ENCODE measurements at regions not wholly inside any gene's neighbourhood (a gene's known extent, or its start where the extent isn't known, plus 50 kb on each side); places are given as distances from the start of the nearest gene placed in this dataset.
"Not testable (repeated sequence)": the region's sequence is repeated elsewhere in the genome, so short reads cannot be mapped to it uniquely, and the experiment has no call there.

GRCh38 chr6:118367314-118367713, 180.8 kb upstream of the PLN start:
- H3K27ac ChIP-seq (ENCODE audit: low read length) = no peak overlapping the region
- no peaks in the 10 kb centered on the region for H3K4me1 ChIP-seq (ENCODE audit: control insufficient read depth in 1 of 2, insufficient read depth in 2 of 2, low read length in 2 of 2)
- no peak overlapping the region for H3K4me3 ChIP-seq (ENCODE audit: low read depth in 1 of 2, low read length in 2 of 2)
- no peaks in the 10 kb centered on the region for H3K9me3 ChIP-seq (ENCODE audit: control insufficient read depth in 1 of 2, low read length in 2 of 2)
- no peaks in the 10 kb centered on the region for H3K27me3 ChIP-seq (ENCODE audit: low read depth, low read length)
- no peaks in the 10 kb centered on the region for H3K36me3 ChIP-seq (ENCODE audit: control insufficient read depth in 1 of 2, insufficient read depth in 2 of 2, low read length in 2 of 2)

- Histone ChIP-seq H3K9me3 (ENCODE audit: control insufficient read depth in 1 of 2, low read length in 2 of 2) (no peaks in the 10 kb centered on the region), H3K27me3 (ENCODE audit: low read depth, low read length) (no peaks in the 10 kb centered on the region), H3K27ac (ENCODE audit: low read length) (no peak overlapping the region), H3K4me1 (ENCODE audit: control insufficient read depth in 1 of 2, insufficient read depth in 2 of 2, low read length in 2 of 2) (no peaks in the 10 kb centered on the region), H3K36me3 (ENCODE audit: control insufficient read depth in 1 of 2, insufficient read depth in 2 of 2, low read length in 2 of 2) (no peaks in the 10 kb centered on the region), H3K4me3 (ENCODE audit: low read depth in 1 of 2, low read length in 2 of 2) (no peak overlapping the region)
These were observed 177.4 kb upstream of the PLN start for GRCh38 chr6:118370722-118371121.

GRCh38 chr6:118371955-118372354, 176.1 kb upstream of the PLN start:
- Histone ChIP-seq H3K36me3 (ENCODE audit: control insufficient read depth in 1 of 2, insufficient read depth in 2 of 2, low read length in 2 of 2) (no peaks in the 10 kb centered on the region), H3K27ac (ENCODE audit: low read length) (no peak overlapping the region), H3K9me3 (ENCODE audit: control insufficient read depth in 1 of 2, low read length in 2 of 2) (no peaks in the 10 kb centered on the region), H3K4me3 (ENCODE audit: low read depth in 1 of 2, low read length in 2 of 2) (no peak overlapping the region), H3K27me3 (ENCODE audit: low read depth, low read length) (no peaks in the 10 kb centered on the region), H3K4me1 (ENCODE audit: control insufficient read depth in 1 of 2, insufficient read depth in 2 of 2, low read length in 2 of 2) (no peaks in the 10 kb centered on the region)

- Histone ChIP-seq H3K4me1 (ENCODE audit: control insufficient read depth in 1 of 2, insufficient read depth in 2 of 2, low read length in 2 of 2) (no peaks in the 10 kb centered on the region), H3K9me3 (ENCODE audit: control insufficient read depth in 1 of 2, low read length in 2 of 2) (no peaks in the 10 kb centered on the region), H3K36me3 (ENCODE audit: control insufficient read depth in 1 of 2, insufficient read depth in 2 of 2, low read length in 2 of 2) (no peaks in the 10 kb centered on the region), H3K4me3 (ENCODE audit: low read depth in 1 of 2, low read length in 2 of 2) (no peak overlapping the region), H3K27me3 (ENCODE audit: low read depth, low read length) (no peaks in the 10 kb centered on the region), H3K27ac (ENCODE audit: low read length) (no peak overlapping the region)
These were observed 175.7 kb upstream of the PLN start for GRCh38 chr6:118372413-118372812.

GRCh38 chr6:118377711-118378414, 170.2 kb upstream of the PLN start:
- Histone ChIP-seq H3K4me3 (ENCODE audit: low read depth in 1 of 2, low read length in 2 of 2) (no peak overlapping the region), H3K27ac (ENCODE audit: low read length) (no peak overlapping the region), H3K27me3 (ENCODE audit: low read depth, low read length) (no peaks in the 10 kb centered on the region)

GRCh38 chr6:118380620-118381019, 167.5 kb upstream of the PLN start:
- not testable (repeated sequence) for H3K27ac ChIP-seq (ENCODE audit: low read length); H3K9me3 ChIP-seq (ENCODE audit: control insufficient read depth in 1 of 2, low read length in 2 of 2); H3K4me1 ChIP-seq (ENCODE audit: control insufficient read depth in 1 of 2, insufficient read depth in 2 of 2, low read length in 2 of 2); H3K4me3 ChIP-seq (ENCODE audit: low read depth in 1 of 2, low read length in 2 of 2); H3K27me3 ChIP-seq (ENCODE audit: low read depth, low read length); H3K36me3 ChIP-seq (ENCODE audit: control insufficient read depth in 1 of 2, insufficient read depth in 2 of 2, low read length in 2 of 2)

More at GRCh38 chr6:118377711-118378414, 170.2 kb upstream of the PLN start:
- Histone ChIP-seq H3K36me3 (ENCODE audit: control insufficient read depth in 1 of 2, insufficient read depth in 2 of 2, low read length in 2 of 2) (no peaks in the 10 kb centered on the region), H3K4me1 (ENCODE audit: control insufficient read depth in 1 of 2, insufficient read depth in 2 of 2, low read length in 2 of 2) (no peaks in the 10 kb centered on the region), H3K9me3 (ENCODE audit: control insufficient read depth in 1 of 2, low read length in 2 of 2) (no peaks in the 10 kb centered on the region)

GRCh38 chr6:118382126-118382525, 166.0 kb upstream of the PLN start:
- no peak overlapping the region for H3K27ac ChIP-seq (ENCODE audit: low read length)
- no peak overlapping the region for H3K4me3 ChIP-seq (ENCODE audit: low read depth in 1 of 2, low read length in 2 of 2)
- no peaks in the 10 kb centered on the region for H3K27me3 ChIP-seq (ENCODE audit: low read depth, low read length)
- no peaks in the 10 kb centered on the region for H3K36me3 ChIP-seq (ENCODE audit: control insufficient read depth in 1 of 2, insufficient read depth in 2 of 2, low read length in 2 of 2)
- H3K9me3 ChIP-seq (ENCODE audit: control insufficient read depth in 1 of 2, low read length in 2 of 2) = no peaks in the 10 kb centered on the region
- H3K4me1 ChIP-seq (ENCODE audit: control insufficient read depth in 1 of 2, insufficient read depth in 2 of 2, low read length in 2 of 2) = no peaks in the 10 kb centered on the region

- Histone ChIP-seq H3K27me3 (ENCODE audit: low read depth, low read length) (no peaks in the 10 kb centered on the region), H3K4me1 (ENCODE audit: control insufficient read depth in 1 of 2, insufficient read depth in 2 of 2, low read length in 2 of 2) (no peaks in the 10 kb centered on the region), H3K4me3 (ENCODE audit: low read depth in 1 of 2, low read length in 2 of 2) (no peak overlapping the region), H3K9me3 (ENCODE audit: control insufficient read depth in 1 of 2, low read length in 2 of 2) (no peaks in the 10 kb centered on the region), H3K27ac (ENCODE audit: low read length) (no peak overlapping the region), H3K36me3 (ENCODE audit: control insufficient read depth in 1 of 2, insufficient read depth in 2 of 2, low read length in 2 of 2) (no peaks in the 10 kb centered on the region)
These were observed 164.2 kb upstream of the PLN start for GRCh38 chr6:118383924-118384323.

- Histone ChIP-seq H3K4me3 (ENCODE audit: low read depth in 1 of 2, low read length in 2 of 2) (no peak overlapping the region), H3K27ac (ENCODE audit: low read length) (no peak overlapping the region), H3K9me3 (ENCODE audit: control insufficient read depth in 1 of 2, low read length in 2 of 2) (no peaks in the 10 kb centered on the region), H3K27me3 (ENCODE audit: low read depth, low read length) (no peaks in the 10 kb centered on the region), H3K4me1 (ENCODE audit: control insufficient read depth in 1 of 2, insufficient read depth in 2 of 2, low read length in 2 of 2) (no peaks in the 10 kb centered on the region), H3K36me3 (ENCODE audit: control insufficient read depth in 1 of 2, insufficient read depth in 2 of 2, low read length in 2 of 2) (no peaks in the 10 kb centered on the region)
These were observed 161.1 kb upstream of the PLN start for GRCh38 chr6:118386975-118387374.

- H3K4me3 ChIP-seq (ENCODE audit: low read depth in 1 of 2, low read length in 2 of 2) = no peak overlapping the region
- no peaks in the 10 kb centered on the region for H3K4me1 ChIP-seq (ENCODE audit: control insufficient read depth in 1 of 2, insufficient read depth in 2 of 2, low read length in 2 of 2)
- no peaks in the 10 kb centered on the region for H3K9me3 ChIP-seq (ENCODE audit: control insufficient read depth in 1 of 2, low read length in 2 of 2)
These were observed 160.0 kb upstream of the PLN start for GRCh38 chr6:118387921-118388701.

GRCh38 chr6:118391086-118391485, 157.0 kb upstream of the PLN start:
- Histone ChIP-seq H3K27me3 (ENCODE audit: low read depth, low read length) (no peaks in the 10 kb centered on the region), H3K27ac (ENCODE audit: low read length) (no peak overlapping the region), H3K36me3 (ENCODE audit: control insufficient read depth in 1 of 2, insufficient read depth in 2 of 2, low read length in 2 of 2) (no peaks in the 10 kb centered on the region), H3K9me3 (ENCODE audit: control insufficient read depth in 1 of 2, low read length in 2 of 2) (no peaks in the 10 kb centered on the region), H3K4me3 (ENCODE audit: low read depth in 1 of 2, low read length in 2 of 2) (no peak overlapping the region), H3K4me1 (ENCODE audit: control insufficient read depth in 1 of 2, insufficient read depth in 2 of 2, low read length in 2 of 2) (no peaks in the 10 kb centered on the region)

More at GRCh38 chr6:118387921-118388701, 160.0 kb upstream of the PLN start:
- Histone ChIP-seq H3K27me3 (ENCODE audit: low read depth, low read length) (no peaks in the 10 kb centered on the region), H3K36me3 (ENCODE audit: control insufficient read depth in 1 of 2, insufficient read depth in 2 of 2, low read length in 2 of 2) (no peaks in the 10 kb centered on the region), H3K27ac (ENCODE audit: low read length) (no peak overlapping the region)
